OCI-LY1 (cell line): ENCODE measurements at regions not wholly inside any gene's neighbourhood (a gene's known extent, or its start where the extent isn't known, plus 50 kb on each side); places are given as distances from the start of the nearest gene placed in this dataset.

Experiments
- EZH2 ChIP-seq: fragments of 200-600 bp; sonication (generic), shearing (Covaris generic); IDR thresholded peaks from 2 replicates; pipeline ENCODE4 v1.8.0; 2017; ENCODE audit warnings: borderline replicate concordance, mixed run types, mild to moderate bottlenecking, antibody characterized with exemption, low read length, moderate library complexity, mixed read lengths
- TF ChIP-seq, protein P1 (sequence below): fragments of 200-600 bp; sonication (generic), shearing (Covaris generic); IDR thresholded peaks from 2 replicates; pipeline ENCODE4 v1.5.1; 2017; ENCODE audit warnings: mild to moderate bottlenecking, antibody characterized with exemption, low read length, moderate library complexity, mixed read lengths

DNA sequence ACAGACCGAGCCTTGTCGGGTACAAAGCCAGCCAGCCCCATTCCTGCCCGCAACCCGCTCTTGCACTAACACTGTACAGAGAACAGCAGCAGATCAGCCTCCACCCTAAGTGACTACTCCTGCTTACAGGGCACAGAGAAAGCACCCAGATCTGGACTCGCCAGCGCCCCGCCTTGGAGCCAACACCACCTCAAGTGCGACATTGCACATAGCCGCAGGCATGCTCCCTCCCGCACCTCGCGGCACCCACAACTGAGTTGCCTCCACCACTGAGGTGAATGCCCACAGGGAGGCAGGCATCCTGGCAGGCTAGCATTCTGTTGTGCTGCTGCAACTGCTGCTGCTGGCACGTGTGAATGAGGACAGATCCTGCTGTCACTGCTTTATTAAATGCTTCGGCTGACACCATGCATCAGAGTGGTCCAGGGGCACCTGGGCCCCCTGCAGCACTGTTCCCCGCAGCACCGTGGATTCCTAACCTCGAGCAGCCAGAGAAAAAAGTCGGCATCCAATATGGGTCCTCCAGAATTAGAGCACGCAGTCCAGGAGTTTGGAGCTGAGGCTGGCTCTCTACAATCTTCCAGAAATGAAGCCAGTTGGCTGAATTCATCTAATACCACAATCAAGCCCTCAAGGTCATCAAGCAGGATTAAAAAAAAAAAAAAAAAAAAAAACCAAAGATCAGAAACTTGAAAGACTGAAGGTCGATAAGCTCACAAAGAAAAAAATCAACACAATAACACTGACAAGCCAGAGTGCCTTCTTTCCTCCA lies 352.9 kb downstream of the GASK1B start:
- TF ChIP-seq, protein P1, sequence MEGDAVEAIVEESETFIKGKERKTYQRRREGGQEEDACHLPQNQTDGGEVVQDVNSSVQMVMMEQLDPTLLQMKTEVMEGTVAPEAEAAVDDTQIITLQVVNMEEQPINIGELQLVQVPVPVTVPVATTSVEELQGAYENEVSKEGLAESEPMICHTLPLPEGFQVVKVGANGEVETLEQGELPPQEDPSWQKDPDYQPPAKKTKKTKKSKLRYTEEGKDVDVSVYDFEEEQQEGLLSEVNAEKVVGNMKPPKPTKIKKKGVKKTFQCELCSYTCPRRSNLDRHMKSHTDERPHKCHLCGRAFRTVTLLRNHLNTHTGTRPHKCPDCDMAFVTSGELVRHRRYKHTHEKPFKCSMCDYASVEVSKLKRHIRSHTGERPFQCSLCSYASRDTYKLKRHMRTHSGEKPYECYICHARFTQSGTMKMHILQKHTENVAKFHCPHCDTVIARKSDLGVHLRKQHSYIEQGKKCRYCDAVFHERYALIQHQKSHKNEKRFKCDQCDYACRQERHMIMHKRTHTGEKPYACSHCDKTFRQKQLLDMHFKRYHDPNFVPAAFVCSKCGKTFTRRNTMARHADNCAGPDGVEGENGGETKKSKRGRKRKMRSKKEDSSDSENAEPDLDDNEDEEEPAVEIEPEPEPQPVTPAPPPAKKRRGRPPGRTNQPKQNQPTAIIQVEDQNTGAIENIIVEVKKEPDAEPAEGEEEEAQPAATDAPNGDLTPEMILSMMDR, result no peak
- no peak for TF ChIP-seq EZH2
